Stomach (tissue), 4 donors: ENCODE measurements at regions not wholly inside any gene's neighbourhood (a gene's known extent, or its start where the extent isn't known, plus 50 kb on each side); places are given as distances from the start of the nearest gene placed in this dataset.

Source experiments
- CTCF ChIP-seq, 7 experiments: fragments of 450-650 bp in 4 of 7; fragments of 200-600 bp in 3 of 7; sonication (generic) in 3 of 7; IDR thresholded peaks; one replicate each; pipeline ENCODE4 v1.5.1; 2016 to 2019; ENCODE audit warnings: antibody characterized with exemption in 7 of 7, control low read depth in 2 of 7, mild to moderate bottlenecking in 1 of 7
- EP300 ChIP-seq: sonication (generic); formaldehyde crosslinking; IDR thresholded peaks from one replicate; pipeline ENCODE4 v1.6.1; 2017; ENCODE audit warnings: antibody characterized with exemption

- TF ChIP-seq CTCF (IDR thresholded peaks at IDR 0.05) (no peak), EP300 (no peak)
These were observed 354.0 kb downstream of the TMEM167A start for GRCh38 chr5:82723168-82723567.
